SK-N-SH (cell line): ENCODE measurements at regions not wholly inside any gene's neighbourhood (a gene's known extent, or its start where the extent isn't known, plus 50 kb on each side); places are given as distances from the start of the nearest gene placed in this dataset.

ENCODE experiments used
- CTCF ChIP-seq: fragments of 200-600 bp; sonication (generic); IDR thresholded peaks from 2 replicates; pipeline ENCODE4 v1.6.1; 2017; ENCODE audit warnings: antibody characterized with exemption, mild to moderate bottlenecking, moderate library complexity
- FOXM1 ChIP-seq: IDR thresholded peaks from 2 replicates; pipeline ENCODE4 v1.4.0; 2012; ENCODE audit warnings: low read depth, mild to moderate bottlenecking
- IRF3 ChIP-seq: fragments of 150-350 bp; IDR thresholded peaks from 2 replicates; pipeline ENCODE4 v1.6.1; 2016; ENCODE audit warnings: mild to moderate bottlenecking, low read depth, low read length
- MAX ChIP-seq: IDR thresholded peaks from 2 replicates; pipeline ENCODE4 v1.4.0; 2012; ENCODE audit warnings: low read depth
- MEF2A ChIP-seq: IDR thresholded peaks from 2 replicates; pipeline ENCODE4 v1.4.0; 2012; ENCODE audit warnings: low read depth, borderline replicate concordance
- POLR2AphosphoS5 ChIP-seq: IDR thresholded peaks from 2 replicates; pipeline ENCODE4 v1.6.1; 2012; ENCODE audit warnings: low read depth, low read length
- RCOR1 ChIP-seq: fragments of 150-350 bp; IDR thresholded peaks from 2 replicates; pipeline ENCODE4 v1.6.1; 2017; ENCODE audit warnings: antibody characterized with exemption, low read length
- RFX5 ChIP-seq: IDR thresholded peaks from 2 replicates; pipeline ENCODE4 v1.6.1; 2012; ENCODE audit warnings: mild to moderate bottlenecking, improper control_type of control experiment, low read length
- SIN3A ChIP-seq: IDR thresholded peaks from 2 replicates; pipeline ENCODE4 v1.6.1; 2012; ENCODE audit warnings: low read depth, mild to moderate bottlenecking, low read length, moderate library complexity, borderline replicate concordance
- SMC3 ChIP-seq: IDR thresholded peaks from 2 replicates; pipeline ENCODE4 v1.6.1; 2012; ENCODE audit warnings: low read depth, low read length, improper control_type of control experiment
- TAF1 ChIP-seq: IDR thresholded peaks from 2 replicates; pipeline ENCODE4 v1.6.1; 2012; ENCODE audit warnings: low read depth, mild to moderate bottlenecking, low read length, moderate library complexity, borderline replicate concordance
- TCF12 ChIP-seq: IDR thresholded peaks from 2 replicates; pipeline ENCODE4 v1.4.0; 2012
- USF1 ChIP-seq: IDR thresholded peaks from 2 replicates; pipeline ENCODE4 v1.4.0; 2012; ENCODE audit warnings: low read depth, borderline replicate concordance
- YY1 ChIP-seq: IDR thresholded peaks from 2 replicates; pipeline ENCODE4 v1.4.0; 2012; ENCODE audit warnings: low read depth, mild to moderate bottlenecking

- TF ChIP-seq CTCF = no peak
- TF ChIP-seq MAX = no peak
- TF ChIP-seq RFX5 = no peak
- TF ChIP-seq TAF1 = no peak
- TF ChIP-seq RCOR1 = no peak
- no peak for TF ChIP-seq MEF2A
- TF ChIP-seq IRF3 = no peak
- TF ChIP-seq SIN3A = no peak
- TF ChIP-seq TCF12 = no peak
- no peak for TF ChIP-seq YY1
- no peak for TF ChIP-seq SMC3
- TF ChIP-seq USF1 = no peak
- no peak for TF ChIP-seq POLR2AphosphoS5
- TF ChIP-seq FOXM1 = no peak
These were observed 400.5 kb downstream of the KLF12 start for GRCh38 chr13:73733706-73734105.
